GM13976 (cell line): ENCODE measurements at regions not wholly inside any gene's neighbourhood (a gene's known extent, or its start where the extent isn't known, plus 50 kb on each side); places are given as distances from the start of the nearest gene placed in this dataset.

Experiments
- DNase-seq: peaks from one replicate; pipeline ENCODE4 v3.0.0; 2012; ENCODE audit warnings: low spot score
- in situ Hi-C: fragments of 300-500 bp; cut with MboI; formaldehyde crosslinking; loops from one replicate; pipeline ENCODE4 v1.12.0; 2022; ENCODE audit warnings: low sequenced_read_pairs, mixed read lengths, inconsistent platforms; ENCODE audit not compliant: unreplicated experiment
- TF ChIP-seq, protein P1 (sequence below): IDR thresholded peaks from 2 replicates; pipeline ENCODE4 v1.5.1; 2012; ENCODE audit warnings: borderline replicate concordance, mild to moderate bottlenecking; ENCODE audit not compliant: insufficient read depth; ENCODE audit errors: extremely low read depth, missing control alignments, control extremely low read depth

GRCh38 chr13:39866722-39867121 is 211.3 kb downstream of the COG6 start:
- in situ Hi-C loops, result no loop called here
- DNase-seq, result no peak
- TF ChIP-seq, protein P1, sequence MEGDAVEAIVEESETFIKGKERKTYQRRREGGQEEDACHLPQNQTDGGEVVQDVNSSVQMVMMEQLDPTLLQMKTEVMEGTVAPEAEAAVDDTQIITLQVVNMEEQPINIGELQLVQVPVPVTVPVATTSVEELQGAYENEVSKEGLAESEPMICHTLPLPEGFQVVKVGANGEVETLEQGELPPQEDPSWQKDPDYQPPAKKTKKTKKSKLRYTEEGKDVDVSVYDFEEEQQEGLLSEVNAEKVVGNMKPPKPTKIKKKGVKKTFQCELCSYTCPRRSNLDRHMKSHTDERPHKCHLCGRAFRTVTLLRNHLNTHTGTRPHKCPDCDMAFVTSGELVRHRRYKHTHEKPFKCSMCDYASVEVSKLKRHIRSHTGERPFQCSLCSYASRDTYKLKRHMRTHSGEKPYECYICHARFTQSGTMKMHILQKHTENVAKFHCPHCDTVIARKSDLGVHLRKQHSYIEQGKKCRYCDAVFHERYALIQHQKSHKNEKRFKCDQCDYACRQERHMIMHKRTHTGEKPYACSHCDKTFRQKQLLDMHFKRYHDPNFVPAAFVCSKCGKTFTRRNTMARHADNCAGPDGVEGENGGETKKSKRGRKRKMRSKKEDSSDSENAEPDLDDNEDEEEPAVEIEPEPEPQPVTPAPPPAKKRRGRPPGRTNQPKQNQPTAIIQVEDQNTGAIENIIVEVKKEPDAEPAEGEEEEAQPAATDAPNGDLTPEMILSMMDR, result no peak

- TF ChIP-seq, protein P1, result no peak
- in situ Hi-C loops, result no loop called here
- no peak for DNase-seq
These were observed 212.3 kb downstream of the COG6 start for GRCh38 chr13:39867807-39868206.

DNA sequence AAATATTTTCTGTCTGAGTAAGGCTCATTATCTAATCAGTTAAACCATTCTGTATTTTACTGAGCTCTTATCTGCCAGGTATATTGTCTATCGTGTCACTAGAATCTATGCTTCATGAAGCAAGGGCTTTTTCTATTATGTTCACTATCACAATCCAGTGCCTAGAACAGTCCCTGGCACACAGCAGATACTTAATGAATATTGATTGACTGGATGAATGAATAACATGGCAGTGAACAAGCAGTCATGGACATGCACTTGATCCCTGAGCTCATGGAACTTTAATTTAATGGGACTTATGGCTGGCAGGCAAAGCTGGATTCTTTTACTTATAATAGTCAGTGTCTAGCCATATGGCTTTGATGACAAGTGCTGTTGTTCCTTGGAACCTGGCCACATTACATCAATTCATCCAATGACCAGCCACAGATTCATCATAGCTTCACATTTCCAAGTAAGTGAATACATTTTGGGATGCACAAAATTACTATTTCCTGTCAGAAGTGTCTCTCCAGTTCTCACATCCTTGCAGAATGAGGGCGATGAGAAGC is 214.8 kb downstream of the COG6 start:
- in situ Hi-C loops, result no loop called here
- DNase-seq, result no peak
- TF ChIP-seq, protein P1, result no peak

GRCh38 chr13:39874331-39875053 is 219.0 kb downstream of the COG6 start:
- DNase-seq, result no peak
- in situ Hi-C loops, result no loop called here

GRCh38 chr13:39875111-39875987 is 219.9 kb downstream of the COG6 start:
- TF ChIP-seq, protein P1, result no peak
- no peak for DNase-seq
- in situ Hi-C loops, result no loop called here

More at GRCh38 chr13:39874331-39875053, 219.0 kb downstream of the COG6 start:
- TF ChIP-seq, protein P1, result no peak

GRCh38 chr13:39876258-39876657 is 220.8 kb downstream of the COG6 start:
- DNase-seq, result no peak
- TF ChIP-seq, protein P1, result no peak
- in situ Hi-C loops, result no loop called here
